Mesenchymal stem cell (in vitro differentiated cells and primary cell): ENCODE measurements at regions not wholly inside any gene's neighbourhood (a gene's known extent, or its start where the extent isn't known, plus 50 kb on each side); places are given as distances from the start of the nearest gene placed in this dataset.

Experiments
- DNase-seq: peaks from one replicate; pipeline ENCODE4 v3.0.0-alpha.2; 2013
- H2AFZ ChIP-seq: one replicate; pipeline ENCODE4 v1.6.1; 2013; ENCODE audit warnings: low read depth, mild to moderate bottlenecking, control low read depth, inconsistent platforms, low read length, moderate library complexity
- H2AK5ac ChIP-seq: 2 replicates; pipeline ENCODE4 v1.6.1; 2013; ENCODE audit warnings: low read length, moderate library complexity, mild to moderate bottlenecking, inconsistent platforms; ENCODE audit not compliant: severe bottlenecking
- H2BK120ac ChIP-seq: one replicate; pipeline ENCODE4 v1.6.1; 2013; ENCODE audit warnings: low read depth, mild to moderate bottlenecking, inconsistent platforms, low read length, moderate library complexity
- H2BK12ac ChIP-seq, 2 experiments: one replicate each; pipeline ENCODE4 v1.6.1; 2013; ENCODE audit warnings: inconsistent platforms in 2 of 2, low read length in 2 of 2, mild to moderate bottlenecking in 2 of 2, moderate library complexity in 2 of 2, control low read depth in 1 of 2
- H2BK15ac ChIP-seq: one replicate; pipeline ENCODE4 v1.6.1; 2013; ENCODE audit warnings: mild to moderate bottlenecking, low read depth, inconsistent platforms; ENCODE audit not compliant: poor library complexity, severe bottlenecking
- H2BK5ac ChIP-seq: 2 replicates; pipeline ENCODE4 v1.6.1; 2013; ENCODE audit warnings: low read depth, mild to moderate bottlenecking, low read length, control low read depth, inconsistent platforms; ENCODE audit not compliant: poor library complexity, severe bottlenecking
- H3K14ac ChIP-seq, 2 experiments: one replicate each; pipeline ENCODE4 v1.6.1; 2013; ENCODE audit warnings: inconsistent platforms in 2 of 2, low read length in 2 of 2, control low read depth in 1 of 2, mild to moderate bottlenecking in 1 of 2, moderate library complexity in 1 of 2
- H3K18ac ChIP-seq, 2 experiments: one replicate each; pipeline ENCODE4 v1.6.1; 2013; ENCODE audit warnings: inconsistent platforms in 2 of 2, low read length in 2 of 2, control low read depth in 1 of 2, low read depth in 1 of 2, mild to moderate bottlenecking in 1 of 2
- H3K23ac ChIP-seq, 2 experiments: one replicate each; pipeline ENCODE4 v1.6.1; 2013; ENCODE audit warnings: inconsistent platforms in 2 of 2, low read length in 2 of 2, mild to moderate bottlenecking in 2 of 2, moderate library complexity in 2 of 2, control low read depth in 1 of 2
- H3K27ac ChIP-seq: 2 replicates; pipeline ENCODE4 v1.5.1; 2013; ENCODE audit warnings: mild to moderate bottlenecking, moderate library complexity, low read length, control low read depth, inconsistent platforms; ENCODE audit not compliant: poor library complexity, severe bottlenecking
- H3K27me3 ChIP-seq, 2 experiments: 2 replicates each; pipeline versions ENCODE4 v1.6.1 to v1.7.0; 2013; ENCODE audit warnings: low read length in 2 of 2, mild to moderate bottlenecking in 2 of 2, moderate library complexity in 2 of 2, control low read depth in 1 of 2, inconsistent platforms in 1 of 2; ENCODE audit not compliant: control insufficient read depth in 1 of 2, insufficient read depth in 1 of 2
- H3K36me3 ChIP-seq, 2 experiments: 2 replicates each; pipeline versions ENCODE4 v1.6.1 to v1.7.0; 2013; ENCODE audit warnings: low read length in 2 of 2, control low read depth in 1 of 2, inconsistent platforms in 1 of 2, low read depth in 1 of 2, mild to moderate bottlenecking in 1 of 2; ENCODE audit not compliant: insufficient read depth in 2 of 2, control insufficient read depth in 1 of 2
- H3K4ac ChIP-seq, 2 experiments: one replicate each; pipeline ENCODE4 v1.6.1; 2013; ENCODE audit warnings: inconsistent platforms in 2 of 2, low read length in 2 of 2, mild to moderate bottlenecking in 2 of 2, moderate library complexity in 2 of 2, control low read depth in 1 of 2, low read depth in 1 of 2
- H3K4me1 ChIP-seq: 2 replicates; pipeline ENCODE4 v1.6.1; 2013; ENCODE audit warnings: low read depth, low read length, control low read depth; ENCODE audit not compliant: control insufficient read depth, insufficient read depth
- H3K4me2 ChIP-seq: 2 replicates; pipeline ENCODE4 v1.6.1; 2013; ENCODE audit warnings: low read length, mild to moderate bottlenecking, inconsistent platforms; ENCODE audit not compliant: poor library complexity, severe bottlenecking
- H3K4me3 ChIP-seq, 2 experiments: 2 replicates each; pipeline versions ENCODE4 v1.5.1 to v1.7.0; 2013; ENCODE audit warnings: low read length in 2 of 2, mild to moderate bottlenecking in 2 of 2, control low read depth in 1 of 2, low read depth in 1 of 2; ENCODE audit not compliant: insufficient read depth in 1 of 2
- H3K79me1 ChIP-seq: replicated peaks from 2 replicates; pipeline ENCODE4 v1.6.1; 2013; ENCODE audit warnings: mild to moderate bottlenecking, control low read depth, low read length, inconsistent platforms; ENCODE audit not compliant: poor library complexity, severe bottlenecking
- H3K9ac ChIP-seq: 2 replicates; pipeline ENCODE4 v1.7.0; 2013; ENCODE audit warnings: mild to moderate bottlenecking, low read length, moderate library complexity
- H3K9me3 ChIP-seq: 2 replicates; pipeline ENCODE4 v1.7.0; 2013; ENCODE audit warnings: mild to moderate bottlenecking, low read length; ENCODE audit not compliant: control insufficient read depth
- H4K8ac ChIP-seq: one replicate; pipeline ENCODE4 v1.6.1; 2013; ENCODE audit warnings: inconsistent platforms, mild to moderate bottlenecking, low read length, moderate library complexity
- H4K91ac ChIP-seq: one replicate; pipeline ENCODE4 v1.6.1; 2013; ENCODE audit warnings: mild to moderate bottlenecking, low read length, inconsistent platforms
- WGBS: methylation state at CpG from one replicate; pipeline ENCODE4 v1.1.7; 2013; ENCODE audit warnings: mixed read lengths; 5-methylcytosine and 5-hydroxymethylcytosine counted together

DNA sequence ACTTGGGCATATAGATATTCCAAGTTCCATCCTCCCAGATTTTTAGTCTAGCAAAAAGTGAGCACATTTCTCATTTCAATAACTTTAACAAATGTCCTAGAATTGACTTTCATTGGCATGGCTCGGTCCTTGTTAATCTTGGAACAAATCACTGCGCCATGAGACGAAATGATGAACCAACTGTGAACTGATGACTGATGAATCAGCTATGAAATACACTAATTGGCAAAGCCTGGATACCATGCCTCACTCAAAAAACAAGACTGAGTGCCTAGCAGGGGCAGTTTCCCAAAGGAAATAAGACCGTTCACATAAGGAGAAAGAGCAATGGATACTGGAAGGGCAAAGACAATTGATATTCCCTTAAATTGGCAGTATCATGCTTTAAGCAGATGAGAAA is 248.6 kb upstream of the VEGFC start:
- Histone ChIP-seq H3K23ac (no peak overlapping the region), H3K4me3 (no peak overlapping the region), H3K9ac (no peak overlapping the region), H3K36me3 (no peaks in the 10 kb centered on the region), H3K4ac (no peak overlapping the region), H2AK5ac (no peak overlapping the region), H2BK12ac (no peak overlapping the region), H3K14ac (no peak overlapping the region), H3K4me1 (no peaks in the 10 kb centered on the region), H3K27ac (no peak overlapping the region), H2BK120ac (no peak overlapping the region), H3K79me1 (no peaks in the 10 kb centered on the region), H3K9me3 (no peaks in the 10 kb centered on the region), H3K27me3 (no peaks in the 10 kb centered on the region), H4K91ac (no peak overlapping the region), H3K4me2 (no peak overlapping the region), H2AFZ (no peak overlapping the region), H4K8ac (no peak overlapping the region), H2BK5ac (no peak overlapping the region), H3K18ac (no peak overlapping the region), H2BK15ac (no peak overlapping the region)
- DNase-seq, result no peak
- WGBS, result 98% methylated on average over 3 of the region's 4 CpGs

- H3K79me1 ChIP-seq, result no peaks in the 10 kb centered on the region
- H3K27me3 ChIP-seq, result no peaks in the 10 kb centered on the region
- no peak overlapping the region for H3K4me3 ChIP-seq
- no peak overlapping the region for H2BK120ac ChIP-seq
- WGBS, result 51% methylated on average over 8 of the region's 11 CpGs
- H3K4ac ChIP-seq, result no peak overlapping the region
- no peaks in the 10 kb centered on the region for H3K9me3 ChIP-seq
- H2AK5ac ChIP-seq, result no peak overlapping the region
- no peak overlapping the region for H3K23ac ChIP-seq
- H3K4me2 ChIP-seq, result peak overlapping the region; percentile 49
- peak; percentile 74 for DNase-seq
- H2BK12ac ChIP-seq, result no peak overlapping the region
- no peak overlapping the region for H4K91ac ChIP-seq
- H2AFZ ChIP-seq, result no peak overlapping the region
- H3K14ac ChIP-seq, result no peak overlapping the region
- peak overlapping the region; percentile 59 for H3K9ac ChIP-seq
- H3K36me3 ChIP-seq, result no peaks in the 10 kb centered on the region
- no peak overlapping the region for H3K27ac ChIP-seq
- no peak overlapping the region for H2BK5ac ChIP-seq
- H2BK15ac ChIP-seq, result no peak overlapping the region
- no peak overlapping the region for H3K18ac ChIP-seq
- no peaks in the 10 kb centered on the region for H3K4me1 ChIP-seq
- H4K8ac ChIP-seq, result no peak overlapping the region
These were observed 254.5 kb upstream of the VEGFC start for GRCh38 chr4:177047070-177047850.

- H2AK5ac ChIP-seq, result no peak overlapping the region
- no peak overlapping the region for H4K91ac ChIP-seq
- DNase-seq, result no peak
- no peak overlapping the region for H2BK120ac ChIP-seq
- no peak overlapping the region for H3K14ac ChIP-seq
- H3K4ac ChIP-seq, result no peak overlapping the region
- H2BK5ac ChIP-seq, result no peak overlapping the region
- H3K4me2 ChIP-seq, result no peak overlapping the region
- no peaks in the 10 kb centered on the region for H3K4me1 ChIP-seq
- no peaks in the 10 kb centered on the region for H3K79me1 ChIP-seq
- no peak overlapping the region for H2AFZ ChIP-seq
- no peaks in the 10 kb centered on the region for H3K27me3 ChIP-seq
- no peaks in the 10 kb centered on the region for H3K36me3 ChIP-seq
- no peak overlapping the region for H3K23ac ChIP-seq
- no peak overlapping the region for H3K27ac ChIP-seq
- H4K8ac ChIP-seq, result no peak overlapping the region
- H3K18ac ChIP-seq, result no peak overlapping the region
- no peaks in the 10 kb centered on the region for H3K9me3 ChIP-seq
- H2BK12ac ChIP-seq, result no peak overlapping the region
- peak overlapping the region; percentile 59 for H3K9ac ChIP-seq
- H3K4me3 ChIP-seq, result no peak overlapping the region
- H2BK15ac ChIP-seq, result no peak overlapping the region
- 2% methylated on average over 1 of the region's 1 CpG for WGBS
These were observed 255.1 kb upstream of the VEGFC start for GRCh38 chr4:177047851-177048174.

- Histone ChIP-seq H3K36me3 (no peaks in the 10 kb centered on the region), H3K4me1 (no peaks in the 10 kb centered on the region), H3K27me3 (no peaks in the 10 kb centered on the region), H3K4me2 (no peak overlapping the region), H2BK120ac (no peak overlapping the region), H2BK5ac (no peak overlapping the region), H3K4me3 (no peak overlapping the region), H4K8ac (no peak overlapping the region), H3K23ac (no peak overlapping the region), H2AFZ (no peak overlapping the region), H3K18ac (no peak overlapping the region), H3K9ac (no peak overlapping the region), H3K14ac (peak overlapping the region in 1 of 2 experiments; percentile 41), H3K27ac (no peak overlapping the region), H2BK12ac (no peak overlapping the region), H3K9me3 (no peaks in the 10 kb centered on the region), H2AK5ac (no peak overlapping the region), H3K4ac (no peak overlapping the region), H3K79me1 (no peaks in the 10 kb centered on the region), H2BK15ac (no peak overlapping the region), H4K91ac (no peak overlapping the region)
- DNase-seq, result peak; percentile 4
- WGBS, result 76% methylated on average over 7 of the region's 7 CpGs
These were observed 258.1 kb upstream of the NEIL3 start for GRCh38 chr4:177051473-177052060.
